ENCODE measurements at regions not wholly inside any gene's neighbourhood (a gene's known extent, or its start where the extent isn't known, plus 50 kb on each side); places are given as distances from the start of the nearest gene placed in this dataset.

DNA sequence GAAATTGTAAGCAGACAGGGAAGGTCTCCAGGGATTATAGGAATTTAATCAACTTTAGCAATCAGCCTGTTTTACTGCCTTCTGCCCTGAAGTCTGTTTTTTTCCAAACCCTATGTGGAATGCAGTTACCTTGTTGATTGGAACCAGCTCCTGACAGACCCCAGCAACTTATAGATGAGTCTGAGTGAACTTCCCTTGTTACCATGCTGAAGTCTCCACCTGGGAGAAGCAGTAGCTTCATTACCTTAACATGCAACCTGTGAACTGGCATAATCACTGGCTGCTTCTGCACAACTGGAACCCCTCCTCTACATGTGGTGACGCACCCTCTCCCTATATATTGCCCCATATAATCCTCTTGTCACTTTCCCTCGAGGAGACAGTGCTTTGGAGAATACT lies 226.3 kb upstream of the SPOPL start:
- TF ChIP-seq, protein P1, sequence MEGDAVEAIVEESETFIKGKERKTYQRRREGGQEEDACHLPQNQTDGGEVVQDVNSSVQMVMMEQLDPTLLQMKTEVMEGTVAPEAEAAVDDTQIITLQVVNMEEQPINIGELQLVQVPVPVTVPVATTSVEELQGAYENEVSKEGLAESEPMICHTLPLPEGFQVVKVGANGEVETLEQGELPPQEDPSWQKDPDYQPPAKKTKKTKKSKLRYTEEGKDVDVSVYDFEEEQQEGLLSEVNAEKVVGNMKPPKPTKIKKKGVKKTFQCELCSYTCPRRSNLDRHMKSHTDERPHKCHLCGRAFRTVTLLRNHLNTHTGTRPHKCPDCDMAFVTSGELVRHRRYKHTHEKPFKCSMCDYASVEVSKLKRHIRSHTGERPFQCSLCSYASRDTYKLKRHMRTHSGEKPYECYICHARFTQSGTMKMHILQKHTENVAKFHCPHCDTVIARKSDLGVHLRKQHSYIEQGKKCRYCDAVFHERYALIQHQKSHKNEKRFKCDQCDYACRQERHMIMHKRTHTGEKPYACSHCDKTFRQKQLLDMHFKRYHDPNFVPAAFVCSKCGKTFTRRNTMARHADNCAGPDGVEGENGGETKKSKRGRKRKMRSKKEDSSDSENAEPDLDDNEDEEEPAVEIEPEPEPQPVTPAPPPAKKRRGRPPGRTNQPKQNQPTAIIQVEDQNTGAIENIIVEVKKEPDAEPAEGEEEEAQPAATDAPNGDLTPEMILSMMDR (IDR thresholded peaks at IDR 0.05; ENCODE audit: low read depth, low read length) = no peak
- H3K4me3 ChIP-seq (ENCODE audit: low read depth, low read length) = no peak overlapping the region

DNA sequence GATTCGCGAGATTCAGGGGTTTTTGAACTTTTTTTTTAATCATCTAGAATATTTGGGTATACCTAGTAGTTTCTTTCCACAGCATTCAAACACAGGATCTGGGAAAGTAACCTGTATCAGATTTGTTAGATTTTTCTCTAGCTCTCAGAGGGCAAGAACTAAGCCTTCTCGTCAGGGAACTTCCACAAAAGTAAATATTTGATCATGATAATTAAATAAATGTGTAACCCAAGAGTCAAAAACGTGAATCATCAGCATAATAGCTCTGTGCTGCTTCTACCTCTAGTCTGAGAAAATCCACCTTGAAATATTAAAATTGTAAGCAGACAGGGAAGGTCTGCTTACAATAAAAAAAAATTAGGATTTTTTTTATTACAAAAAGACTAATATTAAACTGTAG lies 225.7 kb upstream of the SPOPL start:
- TF ChIP-seq, protein P1 (IDR thresholded peaks at IDR 0.05; ENCODE audit: low read depth, low read length) = no peak
- no peak overlapping the region for H3K4me3 ChIP-seq (ENCODE audit: low read depth, low read length)

DNA sequence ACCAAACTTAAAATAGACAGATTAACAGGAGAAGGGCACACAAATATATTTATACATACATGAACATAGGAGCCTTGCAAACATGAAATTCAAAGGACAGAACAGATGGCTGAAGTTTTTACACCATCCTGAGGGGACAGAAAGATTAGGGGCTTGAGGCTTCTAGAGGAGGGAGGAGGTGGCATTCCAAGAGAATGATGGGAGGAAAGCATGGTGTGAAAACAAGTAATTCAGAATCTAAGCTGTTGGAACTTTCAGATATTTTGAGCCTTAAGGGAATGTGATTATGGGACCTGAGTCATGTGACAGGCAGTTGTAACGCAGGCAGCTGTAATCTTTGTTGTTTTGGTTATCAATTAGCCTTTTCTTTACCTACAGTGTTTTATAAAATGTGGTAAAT lies 225.2 kb upstream of the SPOPL start:
- no peak overlapping the region for H3K4me3 ChIP-seq (ENCODE audit: low read depth, low read length)
- TF ChIP-seq, protein P1 (IDR thresholded peaks at IDR 0.05; ENCODE audit: low read depth, low read length) = no peak

DNA sequence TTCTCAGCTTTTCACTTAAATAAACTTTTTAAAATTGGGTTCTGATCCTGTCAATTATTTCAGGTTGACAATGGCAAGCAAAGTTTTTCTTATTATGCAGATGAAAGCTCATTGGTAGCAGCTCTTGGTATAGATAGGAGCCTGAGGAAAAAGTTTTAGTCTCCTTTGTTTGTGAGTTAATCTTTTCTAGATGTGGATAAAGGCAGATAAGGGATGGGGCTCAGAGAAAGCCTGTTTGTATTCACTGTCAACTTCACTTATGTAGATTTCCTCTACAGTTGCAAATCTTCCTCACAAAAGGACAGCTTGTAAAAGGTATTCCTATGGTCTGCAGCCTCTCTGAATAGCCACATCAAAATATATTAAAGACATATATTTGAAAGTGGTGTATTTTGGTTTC lies 224.5 kb upstream of the SPOPL start:
- TF ChIP-seq, protein P1 (IDR thresholded peaks at IDR 0.05; ENCODE audit: low read depth, low read length) = no peak
- H3K4me3 ChIP-seq (ENCODE audit: low read depth, low read length) = no peak overlapping the region

DNA sequence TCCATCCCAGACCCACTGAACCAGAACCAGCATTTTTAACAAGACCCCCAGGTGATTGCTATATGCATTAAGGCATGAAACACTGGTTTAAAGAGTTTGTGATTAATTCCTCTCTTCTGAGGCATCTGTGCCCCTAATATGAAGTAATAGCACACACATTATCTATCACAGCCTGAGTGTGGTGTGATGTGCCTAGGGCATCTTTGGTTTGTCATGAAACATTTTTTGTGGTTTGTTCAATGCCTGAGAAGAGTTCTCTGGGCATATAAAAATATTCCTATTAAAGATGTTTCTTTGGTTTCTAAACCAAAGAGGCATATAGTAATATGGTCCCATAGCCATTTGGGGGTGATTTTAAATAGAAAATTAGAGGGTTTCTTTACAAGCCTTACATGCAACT lies 221.7 kb upstream of the SPOPL start:
- TF ChIP-seq, protein P1 (IDR thresholded peaks at IDR 0.05; ENCODE audit: low read depth, low read length) = no peak

DNA sequence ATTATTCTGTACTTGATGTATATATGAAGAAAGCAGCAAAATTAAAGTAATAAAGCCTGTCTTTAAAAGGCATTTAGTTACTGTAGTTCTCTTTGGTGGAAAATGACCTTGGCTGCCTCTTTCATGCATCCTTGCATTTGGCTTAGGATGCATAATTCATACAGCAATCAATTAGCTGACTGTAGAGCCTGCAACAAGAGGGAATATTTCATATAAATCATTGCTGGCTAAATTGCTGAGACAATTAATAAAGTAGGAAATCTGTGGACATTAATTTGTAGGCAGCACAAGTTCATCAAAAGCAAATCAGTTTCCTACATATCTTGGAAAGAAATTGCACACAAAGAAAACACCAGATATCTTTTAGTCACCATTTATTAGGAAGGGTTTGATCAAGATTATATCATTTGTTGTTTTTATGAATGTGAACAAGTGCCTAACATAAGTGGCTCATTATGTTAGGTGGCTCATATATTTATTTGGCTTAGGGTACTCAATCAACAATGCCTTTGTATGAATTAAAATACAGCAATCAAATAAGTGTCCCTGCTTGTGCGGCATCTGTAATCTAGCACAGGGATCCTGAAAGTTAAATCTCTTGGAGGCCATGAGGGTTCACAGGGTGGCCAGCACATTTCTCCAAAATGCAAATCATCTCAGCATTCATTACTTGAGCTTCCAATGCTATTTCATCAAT lies 220.4 kb upstream of the SPOPL start:
- TF ChIP-seq, protein P1 (IDR thresholded peaks at IDR 0.05; ENCODE audit: low read depth, low read length) = no peak
- no peak overlapping the region for H3K4me3 ChIP-seq (ENCODE audit: low read depth, low read length)

More for the DNA sequence above, 221.7 kb upstream of the SPOPL start:
- H3K4me3 ChIP-seq (ENCODE audit: low read depth, low read length) = no peak overlapping the region

DNA sequence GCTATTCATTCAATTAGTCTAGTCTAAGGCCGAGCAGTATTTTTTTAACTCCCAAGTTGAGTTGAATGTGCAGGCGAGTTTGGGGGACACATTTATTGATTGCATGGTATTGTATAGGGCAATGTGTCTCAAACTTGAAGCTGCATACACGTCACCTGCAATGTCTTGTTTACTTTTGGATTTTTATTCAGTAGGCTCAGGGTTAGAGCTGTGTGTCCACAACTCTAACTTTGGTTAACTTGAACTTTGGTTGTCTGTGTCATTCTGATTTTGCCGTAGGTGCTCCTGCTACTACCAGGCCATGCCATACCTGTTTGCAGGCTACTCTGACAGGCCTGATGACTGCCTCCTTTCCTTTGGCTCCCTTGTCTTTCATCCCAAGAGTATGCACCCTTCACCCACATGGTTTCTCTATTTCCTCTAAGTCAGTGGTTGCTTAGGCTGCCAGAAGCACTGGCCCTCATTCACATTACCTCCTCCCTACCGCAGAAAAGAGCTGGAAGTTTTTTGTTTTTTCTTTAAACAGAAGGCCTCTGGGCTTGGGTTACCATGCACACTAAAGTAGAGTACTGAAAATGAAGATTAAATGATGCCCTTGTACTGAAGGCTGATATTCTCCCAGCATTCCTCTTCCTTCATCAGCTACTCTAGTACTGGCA lies 219.4 kb upstream of the SPOPL start:
- no peak overlapping the region for H3K4me3 ChIP-seq (ENCODE audit: low read depth, low read length)
- TF ChIP-seq, protein P1 (IDR thresholded peaks at IDR 0.05; ENCODE audit: low read depth, low read length) = no peak
